ENCODE measurements at regions not wholly inside any gene's neighbourhood (a gene's known extent, or its start where the extent isn't known, plus 50 kb on each side); places are given as distances from the start of the nearest gene placed in this dataset.

DNA sequence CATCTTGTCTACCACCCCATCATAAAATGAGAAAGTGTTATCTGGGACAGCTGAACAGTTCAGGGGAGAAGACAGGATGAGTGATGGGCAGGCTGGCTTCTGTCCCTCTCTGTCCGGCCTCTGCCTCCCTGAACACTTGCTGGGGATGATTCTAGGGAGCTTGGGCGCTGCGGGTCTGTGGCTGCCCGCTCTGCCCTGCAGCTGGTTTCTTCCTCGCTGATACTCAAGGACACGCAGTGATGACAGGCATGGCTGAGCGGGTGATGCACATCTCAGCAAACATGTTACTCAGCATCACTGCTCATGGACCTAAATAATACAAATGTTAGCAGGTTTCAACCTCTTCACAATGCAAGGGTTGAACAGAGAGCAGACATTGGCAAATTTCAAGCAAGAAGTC lies 161.1 kb downstream of the TMEM18 start:
- Histone ChIP-seq H3K27me3 (ENCODE audit: low read depth) (no peaks in the 10 kb centered on the region), H3K4me3 (no peak overlapping the region), H3K36me3 (replicated peaks) (no peaks in the 10 kb centered on the region), H3K4me1 (no peaks in the 10 kb centered on the region), H3K9me3 (no peaks in the 10 kb centered on the region)
- DNase-seq (ENCODE audit: low spot score in 2 of 2): no peak
- in situ Hi-C loops (cut with MboI; ENCODE audit: low sequenced_read_pairs): no loop called here

DNA sequence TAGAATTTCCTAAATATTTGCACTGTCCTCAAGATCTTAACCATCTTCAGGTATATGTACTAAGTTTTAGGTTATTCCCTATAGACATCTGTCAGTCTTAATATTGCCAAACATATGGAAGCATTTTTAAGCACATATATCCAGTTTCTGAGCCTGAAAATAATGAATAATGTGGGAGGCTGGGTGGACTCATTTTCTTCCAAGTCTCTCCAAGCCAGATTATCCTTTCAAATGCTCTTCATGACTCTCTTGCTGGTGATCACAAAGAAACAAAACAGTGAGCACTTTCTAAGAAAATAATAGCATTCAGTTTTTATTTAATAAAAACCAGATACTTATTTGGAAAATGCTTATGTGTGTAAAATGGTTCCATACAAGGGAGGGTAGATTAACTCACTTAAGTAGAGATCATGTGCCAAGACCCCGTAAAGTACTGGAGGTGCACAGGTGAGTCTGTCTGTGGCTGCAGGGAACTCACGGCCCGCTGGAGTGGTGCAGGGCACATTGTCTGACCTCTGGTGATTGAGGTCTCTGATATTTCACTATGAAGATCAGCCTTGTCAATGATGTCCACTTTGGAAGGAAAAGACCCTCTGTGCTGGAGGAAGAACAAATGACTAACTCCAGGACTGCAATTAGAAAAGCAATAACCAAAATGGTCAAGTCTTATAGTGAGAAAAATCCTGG lies 161.6 kb downstream of the TMEM18 start:
- Histone ChIP-seq H3K9me3 (no peaks in the 10 kb centered on the region), H3K36me3 (replicated peaks) (no peaks in the 10 kb centered on the region), H3K4me3 (no peak overlapping the region), H3K27me3 (ENCODE audit: low read depth) (no peaks in the 10 kb centered on the region), H3K4me1 (no peaks in the 10 kb centered on the region)
- in situ Hi-C loops (cut with MboI; ENCODE audit: low sequenced_read_pairs): no loop called here
- no peak for DNase-seq (ENCODE audit: low spot score in 2 of 2)

DNA sequence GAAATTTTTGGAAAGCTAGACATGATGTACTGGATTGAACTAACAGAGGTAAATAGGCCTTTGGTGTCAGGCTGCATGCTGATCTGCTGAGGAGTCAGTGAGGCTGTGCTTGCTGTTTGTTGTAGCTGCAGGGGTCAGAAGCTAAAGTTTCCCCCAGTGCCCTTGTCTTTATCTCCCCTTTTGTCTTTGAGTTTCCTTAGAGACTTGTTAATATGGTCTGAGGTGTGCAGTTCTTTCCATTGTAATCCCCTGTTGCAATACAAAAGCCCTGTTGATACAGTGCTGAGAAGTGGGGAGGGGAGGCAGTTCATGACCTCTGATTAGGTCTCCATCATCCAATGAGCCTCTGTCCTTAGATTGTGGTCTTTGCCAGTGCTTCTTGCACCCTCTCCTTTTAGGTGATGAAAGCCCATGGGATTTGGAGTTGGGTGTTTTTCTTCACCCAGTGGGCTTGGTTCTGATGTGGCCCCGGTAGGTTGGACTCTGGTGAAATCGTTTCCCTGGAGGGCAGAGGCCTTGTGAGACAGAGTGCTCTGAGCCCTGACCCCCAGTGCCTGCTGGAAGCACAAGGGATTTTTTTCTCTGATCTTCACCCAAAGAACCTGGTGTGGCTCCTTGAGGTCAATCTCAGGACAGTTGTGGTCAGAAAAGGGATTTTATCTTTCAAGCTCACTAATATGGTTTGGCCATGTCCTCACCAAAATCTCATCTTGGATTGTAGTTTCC lies 163.1 kb downstream of the TMEM18 start:
- DNase-seq (ENCODE audit: low spot score in 2 of 2): no peak
- Histone ChIP-seq H3K9me3 (no peaks in the 10 kb centered on the region), H3K4me1 (no peaks in the 10 kb centered on the region), H3K27me3 (ENCODE audit: low read depth) (no peaks in the 10 kb centered on the region), H3K36me3 (replicated peaks) (no peaks in the 10 kb centered on the region), H3K4me3 (no peak overlapping the region)
- in situ Hi-C loops (cut with MboI; ENCODE audit: low sequenced_read_pairs): no loop called here

DNA sequence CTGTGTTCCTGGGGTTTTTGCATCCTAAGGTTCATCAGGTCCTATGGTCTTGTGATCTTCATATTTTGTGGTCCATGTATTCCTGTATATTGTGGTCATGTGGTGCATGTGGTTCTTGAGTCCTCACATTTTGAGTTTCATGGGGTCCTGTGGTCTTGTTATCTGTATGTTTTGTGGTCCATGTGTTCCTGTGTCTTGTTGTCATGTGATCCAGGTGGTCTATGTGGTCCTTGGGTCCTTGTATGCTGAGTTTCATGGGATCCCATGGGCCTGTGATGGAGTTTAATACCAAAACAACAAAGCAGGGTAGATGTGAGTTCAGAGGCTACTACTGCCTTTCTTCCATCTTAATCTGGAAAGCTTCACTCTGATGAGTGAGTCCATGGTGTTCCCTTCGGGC lies 166.4 kb downstream of the TMEM18 start:
- no peaks in the 10 kb centered on the region for H3K4me1 ChIP-seq
- no peaks in the 10 kb centered on the region for H3K9me3 ChIP-seq
- H3K4me3 ChIP-seq: no peak overlapping the region
- in situ Hi-C loops (cut with MboI; ENCODE audit: low sequenced_read_pairs): no loop called here
- H3K36me3 ChIP-seq (replicated peaks): no peaks in the 10 kb centered on the region
- no peaks in the 10 kb centered on the region for H3K27me3 ChIP-seq (ENCODE audit: low read depth)
- DNase-seq (ENCODE audit: low spot score in 2 of 2): no peak

DNA sequence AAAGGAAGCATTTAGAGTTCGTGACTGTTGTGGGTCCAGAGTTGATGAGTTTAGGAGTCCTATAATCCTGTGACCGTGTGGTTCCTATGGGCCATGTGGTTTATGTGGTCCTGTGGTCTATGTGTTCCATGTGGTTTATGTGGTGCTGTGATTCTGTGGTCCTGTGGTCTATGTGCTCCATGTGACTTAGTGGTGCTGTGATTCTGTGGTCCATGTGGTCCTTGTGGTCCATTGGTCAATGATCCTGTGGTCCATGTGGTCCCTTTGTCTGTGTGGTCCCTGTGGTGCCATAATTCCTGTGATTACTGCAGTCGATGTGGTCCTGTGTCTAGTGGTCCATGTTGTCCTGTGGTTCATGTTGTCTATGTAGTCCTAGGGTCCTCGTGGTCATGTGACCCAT lies 167.3 kb downstream of the TMEM18 start:
- in situ Hi-C loops (cut with MboI; ENCODE audit: low sequenced_read_pairs): no loop called here
- DNase-seq (ENCODE audit: low spot score in 2 of 2): no peak
- no peak overlapping the region for H3K4me3 ChIP-seq
- H3K9me3 ChIP-seq: no peaks in the 10 kb centered on the region
- H3K36me3 ChIP-seq (replicated peaks): no peaks in the 10 kb centered on the region
- no peaks in the 10 kb centered on the region for H3K4me1 ChIP-seq
- H3K27me3 ChIP-seq (ENCODE audit: low read depth): no peaks in the 10 kb centered on the region

DNA sequence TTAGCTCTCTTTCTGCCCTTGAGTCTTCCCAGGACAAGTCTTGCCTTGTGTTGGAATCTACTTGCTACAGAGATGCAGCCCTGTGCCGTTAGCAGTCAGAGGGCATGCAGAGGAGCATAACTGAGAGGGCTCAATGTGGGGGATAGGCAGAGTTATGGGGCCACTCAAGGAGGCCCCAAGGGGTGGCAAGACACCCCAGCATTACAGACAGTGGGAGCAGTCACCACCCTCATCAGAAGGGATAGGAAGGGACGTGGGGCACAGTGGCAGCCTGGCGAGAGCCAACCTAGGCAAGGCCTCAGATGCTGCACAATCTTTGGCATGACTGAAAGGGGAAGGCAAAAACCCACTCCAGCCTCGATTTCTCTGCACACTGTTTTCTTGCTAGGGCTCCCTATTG lies 169.1 kb downstream of the TMEM18 start:
- no peaks in the 10 kb centered on the region for H3K36me3 ChIP-seq (replicated peaks)
- in situ Hi-C loops (cut with MboI; ENCODE audit: low sequenced_read_pairs): no loop called here

DNA sequence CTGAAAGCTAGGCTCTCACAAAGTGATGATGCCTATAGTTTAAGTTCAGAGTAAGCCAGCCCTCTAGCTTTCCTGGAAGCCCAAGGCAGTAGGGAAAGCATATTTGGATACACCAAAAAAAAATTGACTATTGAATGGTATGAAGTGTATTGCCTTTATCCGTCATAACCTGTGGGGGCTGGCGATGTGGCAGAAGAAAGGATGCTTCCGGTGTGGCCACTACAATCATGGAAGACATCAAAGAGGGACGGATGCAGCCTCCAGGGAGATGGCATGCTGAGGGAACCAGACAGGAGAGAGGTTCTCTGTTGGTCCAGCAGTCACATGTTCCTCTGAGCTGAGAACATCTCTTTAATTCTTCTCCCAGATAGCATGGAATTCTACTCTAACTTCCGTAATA lies 170.3 kb downstream of the TMEM18 start:
- in situ Hi-C loops (cut with MboI; ENCODE audit: low sequenced_read_pairs): no loop called here
- no peak for DNase-seq (ENCODE audit: low spot score in 2 of 2)
- no peaks in the 10 kb centered on the region for H3K9me3 ChIP-seq
- no peaks in the 10 kb centered on the region for H3K36me3 ChIP-seq (replicated peaks)
- H3K4me1 ChIP-seq: no peaks in the 10 kb centered on the region
- no peak overlapping the region for H3K4me3 ChIP-seq
- no peaks in the 10 kb centered on the region for H3K27me3 ChIP-seq (ENCODE audit: low read depth)

More for the DNA sequence above, 169.1 kb downstream of the TMEM18 start:
- H3K4me1 ChIP-seq: no peaks in the 10 kb centered on the region
- no peaks in the 10 kb centered on the region for H3K27me3 ChIP-seq (ENCODE audit: low read depth)
- DNase-seq (ENCODE audit: low spot score in 2 of 2): no peak
- H3K4me3 ChIP-seq: no peak overlapping the region
- H3K9me3 ChIP-seq: no peaks in the 10 kb centered on the region

DNA sequence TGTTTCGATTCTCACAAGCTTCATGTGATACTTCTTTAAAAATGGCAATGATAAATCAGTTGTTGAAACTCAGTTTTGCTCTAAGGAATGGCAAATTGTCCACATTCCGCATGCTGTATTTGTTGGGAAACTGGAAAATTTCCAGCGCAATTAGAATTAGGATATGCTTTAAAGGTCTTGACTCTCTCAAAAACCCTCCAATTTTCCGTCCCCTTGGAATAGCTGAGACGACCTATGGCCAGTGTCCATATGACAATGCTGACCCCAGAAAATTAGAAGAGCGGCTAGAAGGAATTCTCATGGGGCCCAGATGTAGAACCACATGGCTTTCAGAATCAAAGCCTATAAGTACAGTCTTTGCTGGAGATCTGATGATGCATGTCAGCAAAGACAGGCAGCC lies 170.8 kb downstream of the TMEM18 start:
- no peak for DNase-seq (ENCODE audit: low spot score in 2 of 2)
- H3K36me3 ChIP-seq (replicated peaks): no peaks in the 10 kb centered on the region
- in situ Hi-C loops (cut with MboI; ENCODE audit: low sequenced_read_pairs): no loop called here
- no peaks in the 10 kb centered on the region for H3K27me3 ChIP-seq (ENCODE audit: low read depth)
- H3K4me3 ChIP-seq: no peak overlapping the region
- no peaks in the 10 kb centered on the region for H3K9me3 ChIP-seq
- no peaks in the 10 kb centered on the region for H3K4me1 ChIP-seq

DNA sequence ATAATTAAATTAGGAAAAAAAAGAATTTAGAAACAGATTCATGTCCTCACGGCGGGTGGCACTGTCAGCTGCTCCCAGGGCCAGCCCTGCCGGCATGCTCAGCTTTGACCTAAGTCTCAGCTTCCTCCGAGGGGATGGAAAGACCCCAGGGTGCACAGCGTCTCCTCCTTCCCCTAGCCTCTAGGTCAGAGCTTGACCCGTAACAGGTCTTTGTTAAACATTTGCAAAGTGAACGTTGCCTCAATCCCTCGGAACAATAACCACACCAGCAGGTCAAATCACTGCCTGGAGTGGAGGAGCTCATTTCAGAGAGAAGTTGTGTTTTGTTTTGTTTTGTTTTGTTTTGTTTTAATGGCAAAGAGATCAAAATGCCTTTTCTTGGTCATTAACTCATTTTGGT lies 171.3 kb downstream of the TMEM18 start:
- DNase-seq (ENCODE audit: low spot score in 2 of 2): no peak
- in situ Hi-C loops (cut with MboI; ENCODE audit: low sequenced_read_pairs): no loop called here
- H3K9me3 ChIP-seq: no peaks in the 10 kb centered on the region
- H3K27me3 ChIP-seq (ENCODE audit: low read depth): no peaks in the 10 kb centered on the region
- H3K4me3 ChIP-seq: no peak overlapping the region
- H3K36me3 ChIP-seq (replicated peaks): no peaks in the 10 kb centered on the region
- H3K4me1 ChIP-seq: no peaks in the 10 kb centered on the region

DNA sequence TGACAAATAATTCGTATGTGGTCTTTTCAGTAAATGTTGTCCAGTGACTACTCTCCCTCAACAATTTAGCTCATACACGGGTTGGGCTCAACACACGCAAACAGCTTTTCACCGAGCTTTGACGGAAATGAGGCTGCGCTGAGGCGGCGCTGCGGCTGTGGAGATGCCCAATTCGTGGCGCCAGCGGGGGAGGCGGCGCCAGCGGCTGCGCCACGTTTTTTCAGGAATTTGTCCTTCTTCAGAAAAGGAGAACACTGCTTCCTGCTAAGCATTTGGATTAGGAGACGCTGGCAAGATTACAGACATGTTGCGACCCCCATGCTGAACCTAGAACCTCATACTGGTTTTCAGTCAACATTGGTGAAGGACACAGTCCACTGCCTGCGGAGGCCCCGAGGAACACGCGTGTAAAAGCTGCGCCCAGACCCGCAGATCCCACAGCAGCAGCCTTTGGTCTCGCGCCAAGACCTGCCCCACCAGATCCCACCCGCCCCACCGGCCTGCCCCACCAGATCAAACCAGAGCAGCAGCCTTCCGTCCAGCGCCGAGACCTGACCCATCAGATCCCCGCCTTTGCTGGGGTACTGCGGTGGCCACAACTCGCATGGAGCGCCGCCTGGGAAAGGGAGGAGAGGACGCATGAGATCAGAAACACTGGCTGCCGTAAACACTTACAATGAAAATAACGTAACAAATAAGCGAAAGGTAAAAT lies 173.8 kb downstream of the TMEM18 start:
- no peaks in the 10 kb centered on the region for H3K36me3 ChIP-seq (replicated peaks)
- H3K4me1 ChIP-seq: no peaks in the 10 kb centered on the region
- no peak overlapping the region for H3K4me3 ChIP-seq
- no peaks in the 10 kb centered on the region for H3K9me3 ChIP-seq
- H3K27me3 ChIP-seq (ENCODE audit: low read depth): no peaks in the 10 kb centered on the region
- DNase-seq (ENCODE audit: low spot score in 2 of 2): no peak
- in situ Hi-C loops (cut with MboI; ENCODE audit: low sequenced_read_pairs): no loop called here

DNA sequence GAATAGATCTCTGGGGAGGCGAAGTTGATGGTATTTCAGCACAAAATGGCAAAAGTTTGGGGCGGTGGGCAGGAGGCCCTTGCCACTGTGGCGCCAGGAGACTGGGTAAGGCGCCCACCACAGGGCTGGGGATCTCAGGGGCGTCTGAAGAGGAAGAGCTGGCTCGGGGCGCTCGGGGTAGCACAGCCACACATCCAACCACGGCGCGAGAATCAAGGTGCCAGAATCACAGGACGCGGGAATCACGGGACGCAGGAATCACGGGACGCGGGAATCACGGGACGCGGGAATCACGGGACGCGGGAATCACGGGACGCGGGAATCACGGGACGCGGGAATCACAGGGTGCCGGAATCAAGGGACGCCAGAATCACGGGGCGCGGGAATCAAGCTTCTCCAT lies 174.4 kb downstream of the TMEM18 start:
- DNase-seq (ENCODE audit: low spot score in 2 of 2): no peak
- Histone ChIP-seq H3K4me1 (no peaks in the 10 kb centered on the region), H3K4me3 (no peak overlapping the region), H3K27me3 (ENCODE audit: low read depth) (no peaks in the 10 kb centered on the region), H3K36me3 (replicated peaks) (no peaks in the 10 kb centered on the region), H3K9me3 (no peaks in the 10 kb centered on the region)
- in situ Hi-C loops (cut with MboI; ENCODE audit: low sequenced_read_pairs): no loop called here

DNA sequence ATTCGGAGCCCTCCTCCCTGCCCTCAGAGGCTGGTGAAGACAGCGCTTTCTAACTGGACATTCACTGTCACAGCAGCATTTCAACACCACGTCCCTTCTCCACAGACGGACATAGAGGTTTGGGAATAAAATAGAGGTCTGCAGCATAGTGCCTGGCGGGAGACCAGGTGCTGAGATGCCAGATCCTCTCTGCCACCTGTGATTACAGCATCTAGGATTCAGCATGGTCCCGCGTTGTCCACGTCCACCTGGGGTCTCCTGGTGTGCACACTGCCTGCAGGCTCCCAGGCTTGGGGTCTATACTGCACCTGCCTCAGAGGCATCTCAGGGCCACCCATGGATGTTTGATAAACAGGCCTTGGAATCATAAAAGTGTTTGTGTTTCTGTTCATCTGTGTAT lies 175.5 kb downstream of the TMEM18 start:
- H3K4me3 ChIP-seq: no peak overlapping the region
- no peaks in the 10 kb centered on the region for H3K4me1 ChIP-seq
- H3K36me3 ChIP-seq (replicated peaks): no peaks in the 10 kb centered on the region
- DNase-seq (ENCODE audit: low spot score in 2 of 2): no peak
- H3K27me3 ChIP-seq (ENCODE audit: low read depth): no peaks in the 10 kb centered on the region
- H3K9me3 ChIP-seq: no peaks in the 10 kb centered on the region
- in situ Hi-C loops (cut with MboI; ENCODE audit: low sequenced_read_pairs): no loop called here

DNA sequence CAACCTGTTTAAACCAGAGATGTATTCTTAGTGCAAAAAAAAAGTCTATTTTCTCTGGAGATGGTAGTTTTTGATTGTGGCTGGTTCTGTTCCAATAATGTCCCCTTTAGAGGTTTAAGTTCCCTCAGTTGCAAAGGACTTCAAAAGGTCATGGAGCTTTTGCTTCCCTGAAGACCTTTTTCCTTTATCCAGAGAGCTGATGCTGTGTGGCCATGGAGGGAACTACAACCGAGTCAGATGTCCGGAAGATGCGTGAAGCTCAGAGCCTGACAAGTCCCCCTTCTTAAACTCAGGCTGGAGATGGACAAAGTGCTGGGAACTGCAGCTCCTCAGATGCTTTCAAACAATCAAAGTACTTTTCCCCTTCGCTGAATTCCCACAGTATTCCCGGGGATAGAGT lies 176.1 kb downstream of the TMEM18 start:
- Histone ChIP-seq H3K4me1 (no peaks in the 10 kb centered on the region), H3K4me3 (no peak overlapping the region), H3K36me3 (replicated peaks) (no peaks in the 10 kb centered on the region), H3K27me3 (ENCODE audit: low read depth) (no peaks in the 10 kb centered on the region), H3K9me3 (no peaks in the 10 kb centered on the region)
- in situ Hi-C loops (cut with MboI; ENCODE audit: low sequenced_read_pairs): no loop called here
- no peak for DNase-seq (ENCODE audit: low spot score in 2 of 2)

DNA sequence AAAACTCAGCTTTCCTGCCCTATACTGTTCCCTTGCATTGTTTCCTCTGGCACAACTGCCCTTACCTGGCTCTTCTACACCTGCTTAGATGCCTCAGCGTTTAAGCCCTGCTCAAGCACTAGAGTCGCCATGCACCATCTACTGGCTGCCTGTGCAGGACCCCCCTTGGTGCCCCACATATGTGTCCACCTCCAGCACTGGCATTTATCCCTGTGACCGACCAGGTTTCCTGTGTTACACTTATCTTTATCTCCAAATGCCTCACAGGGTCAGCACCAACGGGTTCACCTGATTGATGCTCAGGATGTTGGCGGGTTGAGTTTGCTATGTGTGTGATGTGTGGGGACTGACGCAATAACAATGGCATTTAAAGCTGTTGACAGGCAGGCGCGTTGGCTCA lies 177.5 kb downstream of the TMEM18 start:
- in situ Hi-C loops (cut with MboI; ENCODE audit: low sequenced_read_pairs): no loop called here
- H3K27me3 ChIP-seq (ENCODE audit: low read depth): no peaks in the 10 kb centered on the region

More for the DNA sequence above, 177.5 kb downstream of the TMEM18 start:
- Histone ChIP-seq H3K4me1 (no peaks in the 10 kb centered on the region), H3K36me3 (replicated peaks) (no peaks in the 10 kb centered on the region), H3K9me3 (no peaks in the 10 kb centered on the region), H3K4me3 (no peak overlapping the region)
- no peak for DNase-seq (ENCODE audit: low spot score in 2 of 2)
